ENCODE measurements at regions not wholly inside any gene's neighbourhood (a gene's known extent, or its start where the extent isn't known, plus 50 kb on each side); places are given as distances from the start of the nearest gene placed in this dataset.

GRCh38 chr18:43589611-43590151 lies 312.4 kb upstream of the SYT4 start:
- Histone ChIP-seq H3K27me3 (ENCODE audit: control insufficient read depth, insufficient read depth, low read length) (no peaks in the 10 kb centered on the region), H3K36me3 (ENCODE audit: control insufficient read depth, insufficient read depth, low read length) (no peaks in the 10 kb centered on the region), H3K4me1 (no peaks in the 10 kb centered on the region), H3K9ac (no peak overlapping the region), H3K4me2 (ENCODE audit: low read length) (no peak overlapping the region), H3K9me3 (ENCODE audit: control insufficient read depth, low read length) (no peaks in the 10 kb centered on the region), H3K4me3 (ENCODE audit: low read depth, low read length) (no peak overlapping the region), H3K27ac (no peak overlapping the region), H3K79me2 (no peaks in the 10 kb centered on the region), H2AFZ (no peak overlapping the region)
- TF ChIP-seq CTCF (IDR thresholded peaks at IDR 0.05), result no peak

GRCh38 chr18:43590182-43590903 lies 313.1 kb upstream of the SYT4 start:
- no peaks in the 10 kb centered on the region for H3K4me1 ChIP-seq

GRCh38 chr18:43592269-43592668 lies 315.0 kb upstream of the SYT4 start:
- Histone ChIP-seq H2AFZ (no peak overlapping the region), H3K4me2 (ENCODE audit: low read length) (no peak overlapping the region), H3K27me3 (ENCODE audit: control insufficient read depth, insufficient read depth, low read length) (no peaks in the 10 kb centered on the region), H3K27ac (no peak overlapping the region), H3K9me3 (ENCODE audit: control insufficient read depth, low read length) (no peaks in the 10 kb centered on the region), H3K36me3 (ENCODE audit: control insufficient read depth, insufficient read depth, low read length) (no peaks in the 10 kb centered on the region), H3K79me2 (no peaks in the 10 kb centered on the region), H3K4me1 (no peaks in the 10 kb centered on the region), H3K4me3 (ENCODE audit: low read depth, low read length) (no peak overlapping the region), H3K9ac (no peak overlapping the region)
- TF ChIP-seq CTCF (IDR thresholded peaks at IDR 0.05), result no peak

More at GRCh38 chr18:43590182-43590903, 313.1 kb upstream of the SYT4 start:
- Histone ChIP-seq H3K4me3 (ENCODE audit: low read depth, low read length) (no peak overlapping the region), H3K27me3 (ENCODE audit: control insufficient read depth, insufficient read depth, low read length) (no peaks in the 10 kb centered on the region), H2AFZ (no peak overlapping the region), H3K9ac (no peak overlapping the region), H3K36me3 (ENCODE audit: control insufficient read depth, insufficient read depth, low read length) (no peaks in the 10 kb centered on the region), H3K27ac (no peak overlapping the region), H3K79me2 (no peaks in the 10 kb centered on the region), H3K4me2 (ENCODE audit: low read length) (no peak overlapping the region), H3K9me3 (ENCODE audit: control insufficient read depth, low read length) (no peaks in the 10 kb centered on the region)
- TF ChIP-seq CTCF (IDR thresholded peaks at IDR 0.05), result no peak

GRCh38 chr18:43596105-43596712 lies 318.9 kb upstream of the SYT4 start:
- Histone ChIP-seq H3K9me3 (ENCODE audit: control insufficient read depth, low read length) (no peaks in the 10 kb centered on the region), H3K27me3 (ENCODE audit: control insufficient read depth, insufficient read depth, low read length) (no peaks in the 10 kb centered on the region), H3K9ac (no peak overlapping the region), H3K27ac (no peak overlapping the region), H3K36me3 (ENCODE audit: control insufficient read depth, insufficient read depth, low read length) (no peaks in the 10 kb centered on the region), H3K4me3 (ENCODE audit: low read depth, low read length) (no peak overlapping the region), H3K79me2 (no peaks in the 10 kb centered on the region), H2AFZ (no peak overlapping the region), H3K4me1 (no peaks in the 10 kb centered on the region), H3K4me2 (ENCODE audit: low read length) (no peak overlapping the region)
- TF ChIP-seq CTCF (IDR thresholded peaks at IDR 0.05), result peak; percentile 33
